ENCODE measurements at regions not wholly inside any gene's neighbourhood (a gene's known extent, or its start where the extent isn't known, plus 50 kb on each side); places are given as distances from the start of the nearest gene placed in this dataset.

DNA sequence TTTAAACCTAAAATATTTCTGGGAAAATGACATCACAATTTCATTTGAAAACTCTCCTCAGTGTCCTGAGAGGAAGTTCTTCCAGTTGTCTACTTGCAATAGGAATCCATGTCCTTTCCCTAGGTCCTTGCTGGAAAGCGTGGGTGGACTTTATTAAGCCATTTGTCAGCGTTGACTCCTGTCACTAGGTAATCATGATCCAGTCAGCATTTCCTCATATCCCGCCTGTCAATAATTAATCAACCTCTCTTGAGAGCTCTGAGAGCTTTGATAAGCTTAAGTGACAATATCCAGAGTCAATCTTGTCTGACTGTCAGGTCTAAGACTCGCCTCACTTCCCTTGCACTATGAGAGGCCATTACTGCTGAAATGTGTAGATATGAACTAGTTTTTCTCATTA lies 107.2 kb upstream of the SLIT3 start:
- POLR2A ChIA-PET = no interaction called here

More for the DNA sequence above, 107.2 kb upstream of the SLIT3 start:
- Histone ChIP-seq H3K9me3 (ENCODE audit: low read length) (no peaks in the 10 kb centered on the region), H3K27me3 (ENCODE audit: control insufficient read depth in 1 of 2, insufficient read depth in 2 of 2, low read length in 2 of 2) (no peaks in the 10 kb centered on the region), H3K4me1 (ENCODE audit: insufficient read depth, low read length) (no peaks in the 10 kb centered on the region), H3K9ac (ENCODE audit: insufficient read depth, low read depth, low read length) (no peak overlapping the region), H3K27ac (ENCODE audit: extremely low read length, insufficient read depth, low read length) (no peak overlapping the region), H2AFZ (ENCODE audit: low read length) (no peak overlapping the region), H3K4me2 (ENCODE audit: low read depth, low read length) (no peak overlapping the region), H3K4me3 (replicated peaks in 1 of 3; ENCODE audit: insufficient read depth in 1 of 3, low read depth in 2 of 3, low read length in 3 of 3) (no peak overlapping the region), H3K79me2 (ENCODE audit: insufficient read depth, low read length) (no peaks in the 10 kb centered on the region), H3K36me3 (replicated peaks in 1 of 2; ENCODE audit: control insufficient read depth in 1 of 2, insufficient read depth in 2 of 2, low read length in 2 of 2) (no peaks in the 10 kb centered on the region), H4K20me1 (ENCODE audit: insufficient read depth, low read length) (no peaks in the 10 kb centered on the region)
- no TSS peak for BruUV-seq (replicated peaks)
- TF ChIP-seq ZNF563 (CRISPR knock-in tag; IDR thresholded peaks at IDR 0.05) (no peak), SKI (IDR thresholded peaks at IDR 0.05; ENCODE audit: partially characterized antibody) (no peak), SETDB1 (CRISPR knock-in tag; IDR thresholded peaks at IDR 0.05; ENCODE audit: borderline replicate concordance) (no peak), NFIC (IDR thresholded peaks at IDR 0.05; ENCODE audit: low read length) (no peak)
- TF ChIP-seq, protein P1, sequence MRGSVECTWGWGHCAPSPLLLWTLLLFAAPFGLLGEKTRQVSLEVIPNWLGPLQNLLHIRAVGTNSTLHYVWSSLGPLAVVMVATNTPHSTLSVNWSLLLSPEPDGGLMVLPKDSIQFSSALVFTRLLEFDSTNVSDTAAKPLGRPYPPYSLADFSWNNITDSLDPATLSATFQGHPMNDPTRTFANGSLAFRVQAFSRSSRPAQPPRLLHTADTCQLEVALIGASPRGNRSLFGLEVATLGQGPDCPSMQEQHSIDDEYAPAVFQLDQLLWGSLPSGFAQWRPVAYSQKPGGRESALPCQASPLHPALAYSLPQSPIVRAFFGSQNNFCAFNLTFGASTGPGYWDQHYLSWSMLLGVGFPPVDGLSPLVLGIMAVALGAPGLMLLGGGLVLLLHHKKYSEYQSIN (CRISPR knock-in tag; IDR thresholded peaks at IDR 0.05; ENCODE audit: borderline replicate concordance) = no peak
- TF ChIP-seq, protein P2, sequence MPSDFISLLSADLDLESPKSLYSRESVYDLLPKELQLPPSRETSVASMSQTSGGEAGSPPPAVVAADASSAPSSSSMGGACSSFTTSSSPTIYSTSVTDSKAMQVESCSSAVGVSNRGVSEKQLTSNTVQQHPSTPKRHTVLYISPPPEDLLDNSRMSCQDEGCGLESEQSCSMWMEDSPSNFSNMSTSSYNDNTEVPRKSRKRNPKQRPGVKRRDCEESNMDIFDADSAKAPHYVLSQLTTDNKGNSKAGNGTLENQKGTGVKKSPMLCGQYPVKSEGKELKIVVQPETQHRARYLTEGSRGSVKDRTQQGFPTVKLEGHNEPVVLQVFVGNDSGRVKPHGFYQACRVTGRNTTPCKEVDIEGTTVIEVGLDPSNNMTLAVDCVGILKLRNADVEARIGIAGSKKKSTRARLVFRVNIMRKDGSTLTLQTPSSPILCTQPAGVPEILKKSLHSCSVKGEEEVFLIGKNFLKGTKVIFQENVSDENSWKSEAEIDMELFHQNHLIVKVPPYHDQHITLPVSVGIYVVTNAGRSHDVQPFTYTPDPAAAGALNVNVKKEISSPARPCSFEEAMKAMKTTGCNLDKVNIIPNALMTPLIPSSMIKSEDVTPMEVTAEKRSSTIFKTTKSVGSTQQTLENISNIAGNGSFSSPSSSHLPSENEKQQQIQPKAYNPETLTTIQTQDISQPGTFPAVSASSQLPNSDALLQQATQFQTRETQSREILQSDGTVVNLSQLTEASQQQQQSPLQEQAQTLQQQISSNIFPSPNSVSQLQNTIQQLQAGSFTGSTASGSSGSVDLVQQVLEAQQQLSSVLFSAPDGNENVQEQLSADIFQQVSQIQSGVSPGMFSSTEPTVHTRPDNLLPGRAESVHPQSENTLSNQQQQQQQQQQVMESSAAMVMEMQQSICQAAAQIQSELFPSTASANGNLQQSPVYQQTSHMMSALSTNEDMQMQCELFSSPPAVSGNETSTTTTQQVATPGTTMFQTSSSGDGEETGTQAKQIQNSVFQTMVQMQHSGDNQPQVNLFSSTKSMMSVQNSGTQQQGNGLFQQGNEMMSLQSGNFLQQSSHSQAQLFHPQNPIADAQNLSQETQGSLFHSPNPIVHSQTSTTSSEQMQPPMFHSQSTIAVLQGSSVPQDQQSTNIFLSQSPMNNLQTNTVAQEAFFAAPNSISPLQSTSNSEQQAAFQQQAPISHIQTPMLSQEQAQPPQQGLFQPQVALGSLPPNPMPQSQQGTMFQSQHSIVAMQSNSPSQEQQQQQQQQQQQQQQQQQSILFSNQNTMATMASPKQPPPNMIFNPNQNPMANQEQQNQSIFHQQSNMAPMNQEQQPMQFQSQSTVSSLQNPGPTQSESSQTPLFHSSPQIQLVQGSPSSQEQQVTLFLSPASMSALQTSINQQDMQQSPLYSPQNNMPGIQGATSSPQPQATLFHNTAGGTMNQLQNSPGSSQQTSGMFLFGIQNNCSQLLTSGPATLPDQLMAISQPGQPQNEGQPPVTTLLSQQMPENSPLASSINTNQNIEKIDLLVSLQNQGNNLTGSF (CRISPR knock-in tag; IDR thresholded peaks at IDR 0.05) = no peak
- TF ChIP-seq, protein P3, sequence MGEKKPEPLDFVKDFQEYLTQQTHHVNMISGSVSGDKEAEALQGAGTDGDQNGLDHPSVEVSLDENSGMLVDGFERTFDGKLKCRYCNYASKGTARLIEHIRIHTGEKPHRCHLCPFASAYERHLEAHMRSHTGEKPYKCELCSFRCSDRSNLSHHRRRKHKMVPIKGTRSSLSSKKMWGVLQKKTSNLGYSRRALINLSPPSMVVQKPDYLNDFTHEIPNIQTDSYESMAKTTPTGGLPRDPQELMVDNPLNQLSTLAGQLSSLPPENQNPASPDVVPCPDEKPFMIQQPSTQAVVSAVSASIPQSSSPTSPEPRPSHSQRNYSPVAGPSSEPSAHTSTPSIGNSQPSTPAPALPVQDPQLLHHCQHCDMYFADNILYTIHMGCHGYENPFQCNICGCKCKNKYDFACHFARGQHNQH (CRISPR knock-in tag; IDR thresholded peaks at IDR 0.05) = no peak
- TF ChIP-seq, protein P4, sequence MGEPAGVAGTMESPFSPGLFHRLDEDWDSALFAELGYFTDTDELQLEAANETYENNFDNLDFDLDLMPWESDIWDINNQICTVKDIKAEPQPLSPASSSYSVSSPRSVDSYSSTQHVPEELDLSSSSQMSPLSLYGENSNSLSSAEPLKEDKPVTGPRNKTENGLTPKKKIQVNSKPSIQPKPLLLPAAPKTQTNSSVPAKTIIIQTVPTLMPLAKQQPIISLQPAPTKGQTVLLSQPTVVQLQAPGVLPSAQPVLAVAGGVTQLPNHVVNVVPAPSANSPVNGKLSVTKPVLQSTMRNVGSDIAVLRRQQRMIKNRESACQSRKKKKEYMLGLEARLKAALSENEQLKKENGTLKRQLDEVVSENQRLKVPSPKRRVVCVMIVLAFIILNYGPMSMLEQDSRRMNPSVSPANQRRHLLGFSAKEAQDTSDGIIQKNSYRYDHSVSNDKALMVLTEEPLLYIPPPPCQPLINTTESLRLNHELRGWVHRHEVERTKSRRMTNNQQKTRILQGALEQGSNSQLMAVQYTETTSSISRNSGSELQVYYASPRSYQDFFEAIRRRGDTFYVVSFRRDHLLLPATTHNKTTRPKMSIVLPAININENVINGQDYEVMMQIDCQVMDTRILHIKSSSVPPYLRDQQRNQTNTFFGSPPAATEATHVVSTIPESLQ (CRISPR knock-in tag; conservative IDR thresholded peaks at IDR 0.05) = no peak
- ATAC-seq = no peak
- DNase-seq (ENCODE audit: low spot score) = no peak
- 0% methylated on average over 4 of the region's 4 CpGs for WGBS (ENCODE audit: low lambda C conversion rate)
- intact Hi-C loops (cut with micrococcal nuclease; ENCODE audit: unreplicated experiment) (no loop called here), in situ Hi-C loops (cut with HindIII; ENCODE audit: extremely low pct_ligation_motif_present, low pct_unique_long_range_greater_than_20kb) (no loop called here)
- FAIRE-seq = no peak
- CTCF ChIA-PET (ENCODE audit: low intra/inter-chr PET ratio, low total read pairs) = no interaction called here

All from HepG2 (cell line).